ENCODE measurements at regions not wholly inside any gene's neighbourhood (a gene's known extent, or its start where the extent isn't known, plus 50 kb on each side); places are given as distances from the start of the nearest gene placed in this dataset.

- TF ChIP-seq, protein P1, sequence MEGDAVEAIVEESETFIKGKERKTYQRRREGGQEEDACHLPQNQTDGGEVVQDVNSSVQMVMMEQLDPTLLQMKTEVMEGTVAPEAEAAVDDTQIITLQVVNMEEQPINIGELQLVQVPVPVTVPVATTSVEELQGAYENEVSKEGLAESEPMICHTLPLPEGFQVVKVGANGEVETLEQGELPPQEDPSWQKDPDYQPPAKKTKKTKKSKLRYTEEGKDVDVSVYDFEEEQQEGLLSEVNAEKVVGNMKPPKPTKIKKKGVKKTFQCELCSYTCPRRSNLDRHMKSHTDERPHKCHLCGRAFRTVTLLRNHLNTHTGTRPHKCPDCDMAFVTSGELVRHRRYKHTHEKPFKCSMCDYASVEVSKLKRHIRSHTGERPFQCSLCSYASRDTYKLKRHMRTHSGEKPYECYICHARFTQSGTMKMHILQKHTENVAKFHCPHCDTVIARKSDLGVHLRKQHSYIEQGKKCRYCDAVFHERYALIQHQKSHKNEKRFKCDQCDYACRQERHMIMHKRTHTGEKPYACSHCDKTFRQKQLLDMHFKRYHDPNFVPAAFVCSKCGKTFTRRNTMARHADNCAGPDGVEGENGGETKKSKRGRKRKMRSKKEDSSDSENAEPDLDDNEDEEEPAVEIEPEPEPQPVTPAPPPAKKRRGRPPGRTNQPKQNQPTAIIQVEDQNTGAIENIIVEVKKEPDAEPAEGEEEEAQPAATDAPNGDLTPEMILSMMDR (IDR thresholded peaks at IDR 0.05): no peak
- no peak for TF ChIP-seq POLR2A (IDR thresholded peaks at IDR 0.05)
- Histone ChIP-seq H3K27me3 (no peaks in the 10 kb centered on the region), H3K27ac (no peak overlapping the region), H3K9me3 (replicated peaks in 1 of 3) (no peaks in the 10 kb centered on the region), H3K4me1 (replicated peaks in 1 of 2) (no peaks in the 10 kb centered on the region), H3K4me3 (no peak overlapping the region), H3K36me3 (replicated peaks in 1 of 2) (no peaks in the 10 kb centered on the region)
- WGBS, 4 donors: 44 to 63% (median 52%) methylated on average over 2 of the region's 2 CpGs
- no peak for DNase-seq
- intact Hi-C loops (cut with DNase I): no loop called here
These were observed 460.3 kb upstream of the PRKX start for GRCh38 chrX:4173743-4174142.

DNA sequence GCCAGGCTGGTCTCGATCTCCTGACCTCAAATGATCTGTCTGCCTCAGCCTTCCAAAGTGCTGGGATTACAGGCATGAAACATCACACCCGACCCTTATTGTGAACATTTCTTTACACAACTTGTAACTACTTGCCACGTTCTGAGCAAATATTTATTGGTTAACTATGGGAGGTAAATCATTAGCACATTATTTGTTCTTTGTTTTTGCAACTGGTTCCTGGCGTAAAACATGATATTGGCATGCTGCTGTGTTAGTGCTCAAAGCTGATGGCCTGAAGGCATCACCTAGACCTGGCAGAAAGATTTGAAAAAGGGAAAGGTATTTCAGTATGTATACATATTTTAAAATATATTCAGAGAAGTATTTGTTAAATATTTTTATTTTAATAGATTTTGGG is 438.3 kb upstream of the PRKX start:
- Histone ChIP-seq H3K27ac (no peak overlapping the region), H3K27me3 (no peaks in the 10 kb centered on the region), H3K9me3 (replicated peaks in 1 of 3) (no peaks in the 10 kb centered on the region), H3K36me3 (replicated peaks in 1 of 2) (no peaks in the 10 kb centered on the region), H3K4me1 (replicated peaks in 1 of 2) (no peaks in the 10 kb centered on the region), H3K4me3 (no peak overlapping the region)
- 46 to 65% (median 52%) methylated on average over 3 to 4 of the region's 4 CpGs for whole genome bisulfite sequencing, 4 donors
- DNase-seq: no peak
- TF ChIP-seq POLR2A (IDR thresholded peaks at IDR 0.05): no peak
- TF ChIP-seq, protein P1 (IDR thresholded peaks at IDR 0.05): no peak
- intact Hi-C loops (cut with DNase I): no loop called here

- H3K27me3 ChIP-seq: no peaks in the 10 kb centered on the region
- H3K36me3 ChIP-seq (replicated peaks in 1 of 2): no peaks in the 10 kb centered on the region
- intact Hi-C loops (cut with DNase I): no loop called here
- no peak overlapping the region for H3K27ac ChIP-seq
- no peaks in the 10 kb centered on the region for H3K4me1 ChIP-seq (replicated peaks in 1 of 2)
- 86 to 100% (median 93%) methylated on average over 1 of the region's 1 CpG; no CpG with 5 or more reads in 1 of the 4 donors for WGBS, 4 donors
- no peak for DNase-seq
- TF ChIP-seq, protein P1 (IDR thresholded peaks at IDR 0.05): no peak
- TF ChIP-seq POLR2A (IDR thresholded peaks at IDR 0.05): no peak
- no peak overlapping the region for H3K4me3 ChIP-seq
- H3K9me3 ChIP-seq (replicated peaks in 1 of 3): no peaks in the 10 kb centered on the region
These were observed 436.8 kb upstream of the PRKX start for GRCh38 chrX:4150259-4150658.

DNA sequence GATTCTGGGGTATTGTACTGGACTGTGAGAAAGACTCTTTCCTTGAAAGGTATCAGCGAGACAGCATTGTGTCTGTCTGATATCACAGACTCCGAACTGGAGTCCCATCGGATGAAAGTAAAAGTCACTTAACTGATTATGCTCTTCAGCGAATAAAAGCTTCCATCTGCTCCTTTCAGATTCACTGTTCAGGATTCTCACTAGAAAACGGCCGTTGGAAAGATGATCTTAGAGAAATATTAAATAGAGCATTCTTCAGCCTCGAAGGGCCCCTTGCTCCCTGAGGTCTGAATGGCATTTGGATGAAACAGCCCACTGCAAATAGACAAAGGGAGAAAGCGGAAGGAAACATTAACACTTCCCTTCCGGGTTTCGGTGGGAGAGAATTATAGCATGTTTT is 416.2 kb upstream of the PRKX start:
- TF ChIP-seq, protein P1 (IDR thresholded peaks at IDR 0.05): no peak
- TF ChIP-seq POLR2A (IDR thresholded peaks at IDR 0.05): no peak
- DNase-seq: no peak

More for the DNA sequence above, 416.2 kb upstream of the PRKX start:
- Histone ChIP-seq H3K4me3 (no peak overlapping the region), H3K4me1 (replicated peaks in 1 of 2) (no peaks in the 10 kb centered on the region), H3K27me3 (peaks cover 3% of the 10 kb centered on the region), H3K36me3 (replicated peaks in 1 of 2) (no peaks in the 10 kb centered on the region), H3K9me3 (replicated peaks in 1 of 3) (no peaks in the 10 kb centered on the region), H3K27ac (no peak overlapping the region)
- WGBS, 4 donors: 23 to 39% (median 29%) methylated on average over 10 of the region's 10 CpGs
- intact Hi-C loops (cut with DNase I): no loop called here
